ENCODE measurements at regions not wholly inside any gene's neighbourhood (a gene's known extent, or its start where the extent isn't known, plus 50 kb on each side); places are given as distances from the start of the nearest gene placed in this dataset.

- no peak overlapping the region for H3K4me3 ChIP-seq (replicated peaks; ENCODE audit: low read depth, low read length)
- DNase-seq (ENCODE audit: low read depth), result no peak
- TF ChIP-seq CTCF (IDR thresholded peaks at IDR 0.05; ENCODE audit: low read length, missing control alignments), result no peak
Measured at GRCh38 chr5:30604648-30605262, 588.7 kb upstream of the CDH6 start.

GRCh38 chr5:30600892-30601291 lies 592.6 kb upstream of the CDH6 start:
- no peak for DNase-seq (ENCODE audit: low read depth)
- no peak for TF ChIP-seq CTCF (IDR thresholded peaks at IDR 0.05; ENCODE audit: low read length, missing control alignments)
- H3K4me3 ChIP-seq (replicated peaks; ENCODE audit: low read depth, low read length), result no peak overlapping the region

- no peak for DNase-seq (ENCODE audit: low read depth)
- no peak overlapping the region for H3K4me3 ChIP-seq (replicated peaks; ENCODE audit: low read depth, low read length)
- TF ChIP-seq CTCF (IDR thresholded peaks at IDR 0.05; ENCODE audit: low read length, missing control alignments), result no peak
Measured at GRCh38 chr5:30596495-30597064, 596.9 kb upstream of the CDH6 start.

DNA sequence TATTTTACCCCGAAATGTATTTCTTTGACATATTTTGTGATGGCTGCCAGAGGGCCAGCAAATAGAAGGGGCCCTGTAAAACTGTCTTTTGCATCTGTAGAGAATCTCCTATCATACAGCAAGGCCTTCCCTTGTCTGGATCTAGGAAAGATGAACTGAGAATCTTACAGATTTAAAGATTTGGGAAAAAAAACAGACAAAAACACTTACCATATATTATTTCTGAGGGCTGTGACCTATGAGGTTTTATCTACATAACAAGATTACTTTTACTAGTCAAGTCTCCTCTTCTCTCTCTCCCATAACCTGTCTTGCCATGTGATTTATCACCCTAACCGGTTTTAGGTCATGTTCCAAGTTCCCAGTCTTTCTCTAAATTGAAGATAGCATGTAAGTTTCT lies 599.2 kb upstream of the CDH6 start:
- H3K4me3 ChIP-seq (replicated peaks; ENCODE audit: low read depth, low read length), result no peak overlapping the region

DNA sequence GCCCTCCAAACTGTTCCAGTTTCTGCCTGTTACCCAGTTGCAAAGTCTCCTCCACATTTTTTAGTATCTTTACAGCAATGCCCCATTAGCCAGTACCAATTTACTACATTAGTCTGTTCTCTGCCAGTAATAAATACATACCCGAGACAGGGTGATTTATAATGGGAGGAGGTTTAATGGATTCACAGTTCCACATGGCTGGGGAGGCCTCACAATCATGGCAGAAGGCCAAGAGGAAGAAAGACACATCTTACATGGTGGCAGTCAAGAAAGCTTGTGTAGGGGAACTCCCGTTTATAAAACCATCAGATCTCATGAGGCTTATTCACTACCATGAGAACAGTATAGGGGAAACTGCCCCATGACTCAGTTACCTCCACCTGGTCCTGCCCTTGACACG lies 600.7 kb upstream of the CDH6 start:
- no peak for TF ChIP-seq CTCF (IDR thresholded peaks at IDR 0.05; ENCODE audit: low read length, missing control alignments)
- DNase-seq (ENCODE audit: low read depth), result no peak
- no peak overlapping the region for H3K4me3 ChIP-seq (replicated peaks; ENCODE audit: low read depth, low read length)

More for the DNA sequence above, 599.2 kb upstream of the CDH6 start:
- no peak for DNase-seq (ENCODE audit: low read depth)
- TF ChIP-seq CTCF (IDR thresholded peaks at IDR 0.05; ENCODE audit: low read length, missing control alignments), result no peak

DNA sequence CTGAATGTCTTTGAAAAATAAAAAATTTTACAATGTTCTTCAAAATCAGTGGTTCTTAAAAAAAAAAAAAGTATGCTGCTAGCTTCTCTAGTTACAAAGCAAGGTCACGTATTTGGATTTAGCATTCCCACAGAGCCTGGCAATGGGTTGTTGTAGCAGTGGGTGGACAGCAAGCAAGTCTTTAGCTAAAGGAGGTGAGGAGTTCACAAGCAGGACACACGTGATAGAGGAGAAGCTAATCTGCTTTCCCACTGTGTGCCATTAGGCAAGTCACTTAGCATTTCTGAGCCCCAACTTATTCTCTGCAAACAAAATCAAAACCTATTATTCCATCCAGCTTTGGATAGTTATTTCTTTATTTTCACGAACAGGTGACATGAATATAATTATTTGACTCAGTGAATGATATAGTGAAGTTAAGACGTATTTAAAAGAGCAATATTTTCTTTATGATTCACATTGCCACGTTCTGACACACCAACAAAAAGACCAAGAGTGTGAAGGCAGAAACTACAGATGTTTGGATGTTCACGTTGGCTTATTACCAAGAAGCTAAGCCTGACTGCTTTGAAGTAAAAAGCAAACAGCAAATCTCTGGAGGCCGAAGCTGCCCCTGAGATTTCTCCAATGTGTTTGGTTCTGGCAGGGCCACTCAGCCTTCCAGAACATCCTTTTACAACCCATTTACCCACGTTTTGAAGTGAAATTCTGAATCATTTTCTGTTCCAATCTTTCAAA lies 612.1 kb upstream of the CDH6 start:
- H3K4me3 ChIP-seq (replicated peaks; ENCODE audit: low read depth, low read length), result no peak overlapping the region
- DNase-seq (ENCODE audit: low read depth), result no peak
- no peak for TF ChIP-seq CTCF (IDR thresholded peaks at IDR 0.05; ENCODE audit: low read length, missing control alignments)

Measured in fibroblast of pulmonary artery (primary cell).